OCI-LY7 (cell line): ENCODE measurements at regions not wholly inside any gene's neighbourhood (a gene's known extent, or its start where the extent isn't known, plus 50 kb on each side); places are given as distances from the start of the nearest gene placed in this dataset.

Experiments
- BruUV-seq: library from RNA; stranded (reverse); fragments of 400-500 nt; replicated peaks from 2 replicates; lab custom pipeline; 2021; lab: Mats Ljungman, UMichigan
- CTCF ChIA-PET: fragments of 300-600 bp; sonication (Branson Sonifier 250); formaldehyde crosslinking; loops from one replicate; lab custom pipeline; 2022; ENCODE audit warnings: antibody characterized with exemption; ENCODE audit not compliant: unreplicated experiment; lab: Charles Lee
- POLR2A ChIA-PET: fragments of 300-600 bp; sonication (Branson Sonifier 250); formaldehyde crosslinking; loops from one replicate; lab custom pipeline; 2022; ENCODE audit warnings: antibody characterized with exemption; lab: Charles Lee
- DNase-seq: peaks from one replicate; pipeline ENCODE4 v3.0.0-alpha.2; 2015; ENCODE audit warnings: low spot score
- H2AFZ ChIP-seq: fragments of 200-600 bp; sonication (generic), shearing (Covaris generic); 2 replicates; pipeline ENCODE4 v1.6.1; 2014; ENCODE audit warnings: mild to moderate bottlenecking, antibody characterized with exemption, low read length, moderate library complexity
- H3K27ac ChIP-seq: fragments of 200-600 bp; sonication (generic); 2 replicates; pipeline ENCODE4 v1.5.1; 2014; ENCODE audit warnings: mixed run types, low read depth, mild to moderate bottlenecking, moderate library complexity, low read length, inconsistent platforms; ENCODE audit not compliant: poor library complexity, severe bottlenecking
- H3K36me3 ChIP-seq: fragments of 200-600 bp; sonication (generic); 2 replicates; pipeline ENCODE4 v1.6.1; 2014; ENCODE audit warnings: mild to moderate bottlenecking, antibody characterized with exemption, low read length, moderate library complexity, mixed read lengths; ENCODE audit not compliant: insufficient read depth
- H3K4me1 ChIP-seq: fragments of 200-600 bp; sonication (generic); 2 replicates; pipeline ENCODE4 v1.5.1; 2014; ENCODE audit warnings: mild to moderate bottlenecking, low read length; ENCODE audit not compliant: insufficient read depth, poor library complexity, severe bottlenecking
- H3K4me2 ChIP-seq: fragments of 200-600 bp; sonication (generic); 2 replicates; pipeline ENCODE4 v1.6.1; 2014; ENCODE audit warnings: mild to moderate bottlenecking, low read length
- H3K4me3 ChIP-seq: fragments of 200-600 bp; sonication (generic); 2 replicates; pipeline ENCODE4 v1.5.1; 2014; ENCODE audit warnings: mild to moderate bottlenecking, low read depth, low read length; ENCODE audit not compliant: poor library complexity, severe bottlenecking
- H3K79me2 ChIP-seq: fragments of 200-600 bp; sonication (generic); 2 replicates; pipeline ENCODE4 v1.6.1; 2016; ENCODE audit warnings: low read depth, mild to moderate bottlenecking, low read length, moderate library complexity, mixed read lengths; ENCODE audit not compliant: insufficient read depth
- H3K9me2 ChIP-seq: fragments of 200-600 bp; sonication (generic); 2 replicates; pipeline ENCODE4 v1.6.1; 2016; ENCODE audit warnings: mild to moderate bottlenecking, low read length, mixed read lengths; ENCODE audit not compliant: insufficient read depth
- H3K9me3 ChIP-seq: fragments of 200-600 bp; sonication (generic); 2 replicates; pipeline ENCODE4 v1.6.1; 2014; ENCODE audit warnings: mild to moderate bottlenecking, mixed run types, low read length, mixed read lengths
- H4K20me1 ChIP-seq: fragments of 200-600 bp; sonication (generic); 2 replicates; pipeline ENCODE4 v1.6.1; 2014; ENCODE audit warnings: mild to moderate bottlenecking, antibody characterized with exemption, low read length, moderate library complexity, mixed read lengths; ENCODE audit not compliant: insufficient read depth
- CTCF ChIP-seq: fragments of 200-600 bp; sonication (generic); conservative IDR thresholded peaks from 2 replicates; pipeline ENCODE4 v1.5.1; 2014; ENCODE audit warnings: mild to moderate bottlenecking, antibody characterized with exemption, low read length, moderate library complexity, mixed read lengths
- EZH2phosphoT487 ChIP-seq: fragments of 200-600 bp; sonication (generic); IDR thresholded peaks from 2 replicates; pipeline ENCODE4 v1.6.1; 2018; ENCODE audit warnings: low read depth, borderline replicate concordance, mild to moderate bottlenecking, mixed run types, antibody characterized with exemption, low read length, moderate library complexity, mixed read lengths
- intact Hi-C: fragments of 100-400 bp; cut with micrococcal nuclease; formaldehyde crosslinking; loops from one replicate; pipeline ENCODE4 v1.10.0; 2022; ENCODE audit not compliant: unreplicated experiment

- no peak overlapping the region for H3K4me3 ChIP-seq
- no peak overlapping the region for H3K4me2 ChIP-seq
- H3K9me3 ChIP-seq: no peaks in the 10 kb centered on the region
- POLR2A ChIA-PET: no interaction called here
- H3K27ac ChIP-seq: no peak overlapping the region
- no peaks in the 10 kb centered on the region for H4K20me1 ChIP-seq
- no peak for DNase-seq
- no peaks in the 10 kb centered on the region for H3K36me3 ChIP-seq
- intact Hi-C loops: no loop called here
- H2AFZ ChIP-seq: no peak overlapping the region
- no peaks in the 10 kb centered on the region for H3K79me2 ChIP-seq
- CTCF ChIA-PET: no interaction called here
- H3K4me1 ChIP-seq: no peaks in the 10 kb centered on the region
- no peaks in the 10 kb centered on the region for H3K9me2 ChIP-seq
- TF ChIP-seq CTCF: no peak
- TF ChIP-seq EZH2phosphoT487: no peak
- BruUV-seq: no TSS peak
Measured at GRCh38 chr22:48536541-48537342, 1290.9 kb downstream of the BRD1 start.

- CTCF ChIA-PET: no interaction called here
- no TSS peak for BruUV-seq
Measured at GRCh38 chr22:48535868-48536540, 1291.7 kb downstream of the BRD1 start.

More at GRCh38 chr22:48535868-48536540, 1291.7 kb downstream of the BRD1 start:
- no peaks in the 10 kb centered on the region for H3K9me2 ChIP-seq
- H4K20me1 ChIP-seq: no peaks in the 10 kb centered on the region
- no peak for TF ChIP-seq EZH2phosphoT487
- TF ChIP-seq CTCF: no peak
- no peaks in the 10 kb centered on the region for H3K9me3 ChIP-seq
- no peak overlapping the region for H3K27ac ChIP-seq
- H3K4me3 ChIP-seq: no peak overlapping the region
- H3K4me1 ChIP-seq: no peaks in the 10 kb centered on the region
- no peaks in the 10 kb centered on the region for H3K79me2 ChIP-seq
- POLR2A ChIA-PET: no interaction called here
- intact Hi-C loops: no loop called here
- no peak overlapping the region for H2AFZ ChIP-seq
- DNase-seq: no peak
- no peak overlapping the region for H3K4me2 ChIP-seq
- H3K36me3 ChIP-seq: no peaks in the 10 kb centered on the region
